Neural crest cell (in vitro differentiated cells): ENCODE measurements at regions not wholly inside any gene's neighbourhood (a gene's known extent, or its start where the extent isn't known, plus 50 kb on each side); places are given as distances from the start of the nearest gene placed in this dataset.

Experiments used
- DNase-seq: peaks from one replicate; pipeline ENCODE4 v3.0.0; 2021; ENCODE audit warnings: low read depth, mixed read lengths, low spot score
- H3K27ac Mint-ChIP-seq: one replicate; pipeline ENCODE4 v1.8.0; 2021; ENCODE audit warnings: mild to moderate bottlenecking, mixed read lengths; ENCODE audit not compliant: unreplicated experiment
- H3K27me3 Mint-ChIP-seq: 2 replicates; pipeline ENCODE4 v1.8.0; 2021; ENCODE audit warnings: low read depth, mild to moderate bottlenecking, mixed read lengths
- H3K36me3 Mint-ChIP-seq: 2 replicates; pipeline ENCODE4 v1.8.0; 2021; ENCODE audit warnings: low read depth, mild to moderate bottlenecking, mixed read lengths
- H3K4me1 Mint-ChIP-seq: 2 replicates; pipeline ENCODE4 v1.8.0; 2021; ENCODE audit warnings: mixed read lengths
- H3K4me3 Mint-ChIP-seq: one replicate; pipeline ENCODE4 v1.8.0; 2021; ENCODE audit warnings: mild to moderate bottlenecking, mixed read lengths
- H3K9me3 Mint-ChIP-seq: 2 replicates; pipeline ENCODE4 v1.8.0; 2021; ENCODE audit warnings: mixed read lengths
- CTCF ChIP-seq: fragments of 200-600 bp; sonication (generic); conservative IDR thresholded peaks from 2 replicates; pipeline ENCODE4 v1.5.0; 2021; ENCODE audit warnings: antibody characterized with exemption, mild to moderate bottlenecking

DNA sequence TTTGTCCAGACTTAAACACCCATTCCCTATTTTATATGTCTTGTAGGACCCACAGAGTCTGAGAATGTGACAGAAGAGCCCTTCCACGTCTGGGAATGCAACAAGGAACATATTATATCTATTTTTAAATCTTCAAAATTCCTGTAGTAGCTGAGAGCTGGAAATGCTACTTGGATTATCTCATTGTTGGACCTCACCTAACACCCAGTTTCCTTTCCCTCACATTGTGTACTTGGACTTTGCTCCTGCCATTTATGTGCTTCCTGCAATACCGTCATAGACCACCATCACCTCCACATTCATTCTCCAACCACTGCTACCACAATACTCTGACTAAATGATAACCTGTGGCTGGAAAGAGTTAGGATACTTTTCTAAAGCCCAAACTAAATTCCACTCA lies 335.4 kb downstream of the COL12A1 start:
- Mint-ChIP-seq H3K4me1 (peaks cover 5% of the 10 kb centered on the region), H3K9me3 (peaks cover 12% of the 10 kb centered on the region), H3K4me3 (no peak overlapping the region), H3K27ac (no peak overlapping the region), H3K36me3 (peaks cover 8% of the 10 kb centered on the region), H3K27me3 (no peaks in the 10 kb centered on the region)
- DNase-seq = no peak
- no peak for TF ChIP-seq CTCF

DNA sequence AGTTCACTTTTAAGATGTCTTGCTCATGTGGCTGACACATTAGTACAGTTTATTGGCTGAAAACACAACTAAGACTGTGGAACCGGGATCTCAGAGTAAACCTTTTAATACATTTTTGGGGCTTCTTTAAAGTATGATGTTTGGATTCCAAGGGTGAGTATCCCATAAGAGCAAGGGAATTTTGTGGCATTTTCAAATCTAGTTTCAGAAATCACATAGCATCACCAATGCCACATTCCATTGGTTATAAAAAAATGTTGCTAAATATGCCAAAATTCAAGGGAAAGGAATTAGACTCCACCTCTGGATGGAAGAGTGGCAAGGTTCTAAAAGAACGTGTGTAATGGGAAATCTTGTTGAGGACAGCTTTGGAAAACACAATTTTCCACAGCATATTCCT lies 338.6 kb downstream of the COL12A1 start:
- Mint-ChIP-seq H3K27me3 (no peaks in the 10 kb centered on the region), H3K27ac (no peak overlapping the region), H3K9me3 (peaks cover 12% of the 10 kb centered on the region), H3K4me1 (no peaks in the 10 kb centered on the region), H3K36me3 (peaks cover 8% of the 10 kb centered on the region), H3K4me3 (no peak overlapping the region)
- DNase-seq = no peak
- no peak for TF ChIP-seq CTCF

DNA sequence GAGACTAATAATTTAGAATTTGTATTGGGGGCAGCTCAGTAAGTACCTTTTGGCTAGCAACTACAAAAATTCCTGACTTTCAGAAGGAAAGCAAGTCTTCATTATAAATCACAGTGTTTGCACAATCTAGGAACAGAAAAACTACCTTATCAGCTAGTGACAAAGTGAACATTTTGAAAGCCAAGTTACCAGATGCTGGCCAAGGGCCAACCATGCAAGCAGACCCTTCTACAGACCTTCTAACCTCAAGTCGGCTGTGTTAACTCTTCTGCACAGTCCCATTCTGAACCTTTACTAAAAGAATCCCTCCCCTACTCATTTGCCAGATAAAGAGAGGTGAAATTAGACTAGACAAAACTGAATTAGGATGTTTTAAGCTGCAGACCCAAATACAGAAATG lies 341.9 kb downstream of the COL12A1 start:
- Mint-ChIP-seq H3K27ac (no peak overlapping the region), H3K36me3 (no peaks in the 10 kb centered on the region), H3K4me3 (no peak overlapping the region), H3K4me1 (no peaks in the 10 kb centered on the region), H3K9me3 (peaks cover 3% of the 10 kb centered on the region), H3K27me3 (no peaks in the 10 kb centered on the region)
- no peak for TF ChIP-seq CTCF
- no peak for DNase-seq

DNA sequence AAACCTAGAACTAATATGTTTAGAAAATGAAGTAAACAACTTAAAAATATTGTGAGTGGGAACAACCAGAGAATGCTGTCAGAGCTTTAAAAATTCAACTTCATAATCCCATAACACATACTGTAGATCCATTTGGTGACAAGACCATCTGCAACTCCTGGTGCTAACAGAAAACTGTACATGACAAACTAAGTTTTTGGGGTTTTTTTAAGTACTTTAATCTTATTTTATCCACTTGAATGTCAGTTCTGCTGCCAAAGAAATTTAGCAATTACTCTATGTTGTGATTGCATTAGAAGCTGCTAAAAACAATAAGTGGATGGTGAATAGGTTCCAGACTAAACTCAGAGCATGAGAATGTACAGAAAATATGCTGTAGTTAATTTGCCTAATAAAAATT lies 345.4 kb downstream of the COL12A1 start:
- DNase-seq = no peak
- no peak for TF ChIP-seq CTCF
- Mint-ChIP-seq H3K9me3 (no peaks in the 10 kb centered on the region), H3K36me3 (no peaks in the 10 kb centered on the region), H3K4me3 (no peak overlapping the region), H3K27me3 (no peaks in the 10 kb centered on the region), H3K4me1 (no peaks in the 10 kb centered on the region), H3K27ac (no peak overlapping the region)

DNA sequence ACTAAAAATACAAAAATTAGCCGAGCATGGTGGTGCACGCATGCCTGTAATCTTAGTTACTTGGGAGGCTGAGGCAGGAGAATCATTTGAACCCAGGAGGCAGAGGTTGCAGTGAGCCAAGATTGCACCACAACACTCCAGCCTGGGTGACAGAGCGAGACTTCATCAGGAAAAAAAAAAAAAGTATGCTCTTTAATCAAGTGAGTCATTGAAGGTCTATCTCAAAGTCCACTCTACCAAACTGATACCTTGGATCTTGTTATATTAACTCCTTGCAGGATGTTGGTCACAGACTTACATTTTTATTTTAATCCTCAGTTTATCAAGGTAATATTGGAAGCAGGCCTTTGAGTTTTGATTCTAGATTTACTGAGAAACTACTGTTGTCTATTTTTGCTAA lies 348.7 kb downstream of the COL12A1 start:
- Mint-ChIP-seq H3K27ac (no peak overlapping the region), H3K36me3 (no peaks in the 10 kb centered on the region), H3K4me1 (no peaks in the 10 kb centered on the region), H3K4me3 (no peak overlapping the region), H3K27me3 (no peaks in the 10 kb centered on the region), H3K9me3 (no peaks in the 10 kb centered on the region)
- TF ChIP-seq CTCF = no peak
- no peak for DNase-seq

DNA sequence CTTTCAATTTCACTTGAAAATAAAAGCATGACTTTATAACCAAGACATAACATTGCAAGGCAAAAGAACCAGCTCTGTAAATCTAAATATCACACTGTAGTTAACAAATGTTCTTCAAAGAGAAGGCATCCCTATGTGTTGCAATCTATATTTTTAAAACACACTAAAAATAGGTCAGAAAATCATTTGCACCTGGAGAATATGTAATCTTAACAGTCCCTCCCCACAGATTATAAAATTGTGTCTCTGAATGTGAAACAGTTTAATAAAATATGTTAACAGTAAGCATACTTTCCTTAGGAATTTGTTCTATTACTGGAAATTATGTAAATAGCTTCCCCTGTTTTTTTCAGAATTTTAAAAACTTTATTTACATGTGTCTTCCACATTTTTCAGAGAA lies 351.9 kb downstream of the COL12A1 start:
- Mint-ChIP-seq H3K36me3 (no peaks in the 10 kb centered on the region), H3K27ac (no peak overlapping the region), H3K4me3 (no peak overlapping the region), H3K27me3 (no peaks in the 10 kb centered on the region), H3K9me3 (no peaks in the 10 kb centered on the region), H3K4me1 (no peaks in the 10 kb centered on the region)
- DNase-seq = no peak
- no peak for TF ChIP-seq CTCF
